ENCODE measurements at regions not wholly inside any gene's neighbourhood (a gene's known extent, or its start where the extent isn't known, plus 50 kb on each side); places are given as distances from the start of the nearest gene placed in this dataset.

GRCh38 chr20:10843146-10843711 is 169.4 kb upstream of the JAG1 start:
- no peaks in the 10 kb centered on the region for H3K36me3 ChIP-seq (ENCODE audit: insufficient read depth, low read length)
- no peak overlapping the region for H3K4me2 ChIP-seq (ENCODE audit: low read length)
- no peaks in the 10 kb centered on the region for H3K9me3 ChIP-seq (ENCODE audit: low read length)
- TF ChIP-seq EZH2phosphoT487 (IDR thresholded peaks at IDR 0.05; ENCODE audit: borderline replicate concordance, low read depth, low read length), result no peak
- no peak for TF ChIP-seq CTCF (conservative IDR thresholded peaks at IDR 0.05; ENCODE audit: low read length)
- no peak overlapping the region for H3K4me3 ChIP-seq (ENCODE audit: low read depth, low read length, poor library complexity, severe bottlenecking)
- no TSS peak for BruUV-seq (replicated peaks)
- no peaks in the 10 kb centered on the region for H4K20me1 ChIP-seq (ENCODE audit: insufficient read depth, low read length)
- DNase-seq (ENCODE audit: low spot score), result no peak
- H2AFZ ChIP-seq (ENCODE audit: low read length), result no peak overlapping the region
- POLR2A ChIA-PET, result no interaction called here
- CTCF ChIA-PET (ENCODE audit: unreplicated experiment), result no interaction called here
- intact Hi-C loops (cut with micrococcal nuclease; ENCODE audit: unreplicated experiment), result no loop called here
- no peaks in the 10 kb centered on the region for H3K79me2 ChIP-seq (ENCODE audit: insufficient read depth, low read depth, low read length)
- no peaks in the 10 kb centered on the region for H3K9me2 ChIP-seq (ENCODE audit: insufficient read depth, low read length)
- H3K27ac ChIP-seq (ENCODE audit: low read depth, low read length, poor library complexity, severe bottlenecking), result no peak overlapping the region
- H3K4me1 ChIP-seq (ENCODE audit: insufficient read depth, low read length, poor library complexity, severe bottlenecking), result no peaks in the 10 kb centered on the region

- Histone ChIP-seq H2AFZ (ENCODE audit: low read length) (no peak overlapping the region), H3K27ac (ENCODE audit: low read depth, low read length, poor library complexity, severe bottlenecking) (no peak overlapping the region), H3K36me3 (ENCODE audit: insufficient read depth, low read length) (no peaks in the 10 kb centered on the region), H3K9me2 (ENCODE audit: insufficient read depth, low read length) (no peaks in the 10 kb centered on the region), H3K9me3 (ENCODE audit: low read length) (no peaks in the 10 kb centered on the region), H3K4me1 (ENCODE audit: insufficient read depth, low read length, poor library complexity, severe bottlenecking) (no peaks in the 10 kb centered on the region), H3K4me2 (ENCODE audit: low read length) (no peak overlapping the region), H3K4me3 (ENCODE audit: low read depth, low read length, poor library complexity, severe bottlenecking) (no peak overlapping the region), H3K79me2 (ENCODE audit: insufficient read depth, low read depth, low read length) (no peaks in the 10 kb centered on the region), H4K20me1 (ENCODE audit: insufficient read depth, low read length) (no peaks in the 10 kb centered on the region)
- DNase-seq (ENCODE audit: low spot score), result no peak
- no TSS peak for BruUV-seq (replicated peaks)
- TF ChIP-seq CTCF (conservative IDR thresholded peaks at IDR 0.05; ENCODE audit: low read length) (no peak), EZH2phosphoT487 (IDR thresholded peaks at IDR 0.05; ENCODE audit: borderline replicate concordance, low read depth, low read length) (no peak)
- CTCF ChIA-PET (ENCODE audit: unreplicated experiment), result no interaction called here
- intact Hi-C loops (cut with micrococcal nuclease; ENCODE audit: unreplicated experiment), result no loop called here
- POLR2A ChIA-PET, result no interaction called here
These were observed 173.0 kb upstream of the JAG1 start for GRCh38 chr20:10846766-10847165.

GRCh38 chr20:10848810-10849370 is 175.1 kb upstream of the JAG1 start:
- no peak overlapping the region for H3K4me2 ChIP-seq (ENCODE audit: low read length)
- BruUV-seq (replicated peaks), result no TSS peak
- H3K9me2 ChIP-seq (ENCODE audit: insufficient read depth, low read length), result no peaks in the 10 kb centered on the region
- ChIA-PET POLR2A (no interaction called here), CTCF (ENCODE audit: unreplicated experiment) (no interaction called here)
- no peaks in the 10 kb centered on the region for H3K4me1 ChIP-seq (ENCODE audit: insufficient read depth, low read length, poor library complexity, severe bottlenecking)
- H4K20me1 ChIP-seq (ENCODE audit: insufficient read depth, low read length), result no peaks in the 10 kb centered on the region
- H3K9me3 ChIP-seq (ENCODE audit: low read length), result no peaks in the 10 kb centered on the region
- no peaks in the 10 kb centered on the region for H3K79me2 ChIP-seq (ENCODE audit: insufficient read depth, low read depth, low read length)
- H3K4me3 ChIP-seq (ENCODE audit: low read depth, low read length, poor library complexity, severe bottlenecking), result no peak overlapping the region
- no peaks in the 10 kb centered on the region for H3K36me3 ChIP-seq (ENCODE audit: insufficient read depth, low read length)
- TF ChIP-seq CTCF (conservative IDR thresholded peaks at IDR 0.05; ENCODE audit: low read length), result no peak
- TF ChIP-seq EZH2phosphoT487 (IDR thresholded peaks at IDR 0.05; ENCODE audit: borderline replicate concordance, low read depth, low read length), result no peak
- H2AFZ ChIP-seq (ENCODE audit: low read length), result no peak overlapping the region
- no peak for DNase-seq (ENCODE audit: low spot score)
- intact Hi-C loops (cut with micrococcal nuclease; ENCODE audit: unreplicated experiment), result no loop called here
- H3K27ac ChIP-seq (ENCODE audit: low read depth, low read length, poor library complexity, severe bottlenecking), result no peak overlapping the region
